Muscle of leg (tissue), 3 donors: ENCODE measurements at regions not wholly inside any gene's neighbourhood (a gene's known extent, or its start where the extent isn't known, plus 50 kb on each side); places are given as distances from the start of the nearest gene placed in this dataset.
"Not testable (repeated sequence)": the region's sequence is repeated elsewhere in the genome, so short reads cannot be mapped to it uniquely, and the experiment has no call there.

ENCODE experiments used
- DNase-seq: peaks from one replicate; pipeline ENCODE4 v3.0.0; 2013
- H3K27ac ChIP-seq: one replicate; pipeline ENCODE4 v1.5.1; 2013; ENCODE audit warnings: mild to moderate bottlenecking, low read length, control low read depth
- H3K27me3 ChIP-seq: one replicate; pipeline ENCODE4 v1.6.1; 2013; ENCODE audit warnings: low read length; ENCODE audit not compliant: control insufficient read depth, insufficient read depth
- H3K36me3 ChIP-seq: one replicate; pipeline ENCODE4 v1.6.1; 2013; ENCODE audit warnings: low read length; ENCODE audit not compliant: control insufficient read depth, insufficient read depth
- H3K4me1 ChIP-seq: one replicate; pipeline ENCODE4 v1.6.1; 2013; ENCODE audit warnings: low read length; ENCODE audit not compliant: control insufficient read depth, insufficient read depth
- H3K4me3 ChIP-seq: one replicate; pipeline ENCODE4 v1.5.1; 2013; ENCODE audit warnings: low read length, control low read depth
- H3K9me3 ChIP-seq: replicated peaks from 2 replicates; pipeline ENCODE4 v1.6.1; 2013; ENCODE audit warnings: low read depth, low read length; ENCODE audit not compliant: control insufficient read depth
- WGBS: methylation state at CpG from one replicate; pipeline ENCODE4 v1.1.5; 2013; ENCODE audit warnings: missing lambda C conversion rate; ENCODE audit not compliant: insufficient coverage; 5-methylcytosine and 5-hydroxymethylcytosine counted together

DNA sequence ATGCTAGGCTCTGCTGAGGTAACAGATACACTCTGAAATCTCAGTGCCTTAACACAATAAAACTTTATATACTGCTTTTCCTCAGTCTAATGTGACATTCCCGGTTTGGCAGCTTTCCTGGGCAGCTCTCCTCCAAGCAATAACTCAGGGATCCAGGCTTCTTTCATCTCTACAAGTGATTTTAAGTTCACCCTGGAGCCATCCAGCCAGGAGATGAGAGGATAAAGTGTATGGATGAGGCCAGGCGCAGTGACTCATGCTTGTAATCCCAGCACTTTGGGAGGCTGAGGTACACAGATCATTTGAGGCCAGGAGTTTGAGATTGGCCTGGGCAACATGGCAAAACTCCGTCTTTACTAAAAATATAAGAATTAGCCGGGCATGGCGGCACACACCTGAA is 147.2 kb downstream of the UTP18 start:
- Histone ChIP-seq H3K9me3 (no peaks in the 10 kb centered on the region), H3K4me3 (no peak overlapping the region), H3K27me3 (peaks cover 6% of the 10 kb centered on the region), H3K36me3 (no peaks in the 10 kb centered on the region), H3K4me1 (no peaks in the 10 kb centered on the region), H3K27ac (no peak overlapping the region)
- WGBS = 97% methylated on average over 3 of the region's 5 CpGs
- no peak for DNase-seq

DNA sequence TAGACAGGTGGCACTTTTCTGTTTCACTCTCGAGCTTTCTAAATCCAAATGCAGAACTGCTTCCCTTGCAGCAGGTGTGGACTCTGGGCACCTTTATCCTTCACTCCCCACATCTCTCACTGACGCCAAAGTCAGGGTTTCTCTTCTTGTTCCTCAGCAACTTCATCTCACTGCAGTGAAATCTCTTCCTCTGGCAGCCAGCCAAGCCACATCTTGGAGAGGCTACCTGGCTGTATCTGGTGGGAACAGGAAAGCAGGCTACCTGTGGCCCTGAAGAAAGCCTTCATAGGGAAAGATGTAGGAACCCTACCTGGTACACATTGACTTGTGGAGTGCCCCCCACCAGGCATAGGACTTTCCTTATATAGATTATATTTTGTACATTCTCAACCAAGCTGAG is 159.1 kb downstream of the UTP18 start:
- H3K9me3 ChIP-seq = no peaks in the 10 kb centered on the region
- H3K27ac ChIP-seq = no peak overlapping the region
- no peak for DNase-seq
- no peak overlapping the region for H3K4me3 ChIP-seq
- no peaks in the 10 kb centered on the region for H3K36me3 ChIP-seq
- no peaks in the 10 kb centered on the region for H3K4me1 ChIP-seq
- 67% methylated on average over 1 of the region's 2 CpGs for WGBS
- no peaks in the 10 kb centered on the region for H3K27me3 ChIP-seq

DNA sequence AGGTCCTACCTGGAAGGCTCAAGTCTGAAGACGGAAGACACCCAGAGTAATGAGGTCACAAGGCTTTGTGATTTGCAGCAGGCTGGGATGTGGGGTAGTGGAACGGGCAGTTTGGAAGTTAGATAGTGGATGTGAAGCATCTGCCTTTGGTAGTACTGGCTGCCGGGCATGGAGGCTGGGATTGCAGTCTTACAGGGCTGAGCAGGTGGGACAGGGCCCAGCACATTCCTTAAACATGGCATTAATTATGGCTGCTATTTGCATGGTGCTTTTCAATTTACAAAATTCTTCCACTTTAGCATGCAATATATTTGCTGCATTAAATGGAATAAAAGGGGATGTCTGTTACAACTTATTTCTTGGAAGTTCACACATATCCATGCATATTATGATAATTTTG is 161.2 kb downstream of the UTP18 start:
- no peaks in the 10 kb centered on the region for H3K4me1 ChIP-seq
- no peaks in the 10 kb centered on the region for H3K9me3 ChIP-seq
- DNase-seq = no peak
- 89% methylated on average over 2 of the region's 3 CpGs for WGBS
- no peaks in the 10 kb centered on the region for H3K27me3 ChIP-seq
- no peak overlapping the region for H3K4me3 ChIP-seq
- no peaks in the 10 kb centered on the region for H3K36me3 ChIP-seq
- no peak overlapping the region for H3K27ac ChIP-seq

DNA sequence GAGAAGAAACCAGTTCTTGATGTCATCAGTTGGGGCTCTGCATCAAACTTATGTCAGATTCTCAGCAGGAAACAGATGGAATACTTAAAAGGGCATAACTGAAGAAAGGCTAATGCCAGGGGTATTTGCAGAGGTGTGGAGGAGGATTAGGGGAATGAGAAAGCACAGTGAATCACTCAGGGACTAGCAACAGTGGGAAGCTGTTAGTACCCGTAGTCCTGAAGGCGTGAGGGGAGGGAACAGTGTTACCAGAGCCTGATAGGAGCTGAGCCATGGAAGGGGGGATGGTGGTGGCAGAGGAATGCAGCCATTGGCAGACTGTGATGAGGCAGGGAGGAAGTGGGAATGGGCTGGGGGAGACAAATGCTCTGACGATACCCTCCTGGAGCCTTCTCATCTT is 162.3 kb downstream of the UTP18 start:
- no peaks in the 10 kb centered on the region for H3K36me3 ChIP-seq
- H3K4me1 ChIP-seq = peaks cover 3% of the 10 kb centered on the region
- H3K4me3 ChIP-seq = no peak overlapping the region
- no peak overlapping the region for H3K27ac ChIP-seq
- no peaks in the 10 kb centered on the region for H3K27me3 ChIP-seq
- WGBS = 70% methylated on average over 3 of the region's 3 CpGs
- no peaks in the 10 kb centered on the region for H3K9me3 ChIP-seq
- no peak for DNase-seq

DNA sequence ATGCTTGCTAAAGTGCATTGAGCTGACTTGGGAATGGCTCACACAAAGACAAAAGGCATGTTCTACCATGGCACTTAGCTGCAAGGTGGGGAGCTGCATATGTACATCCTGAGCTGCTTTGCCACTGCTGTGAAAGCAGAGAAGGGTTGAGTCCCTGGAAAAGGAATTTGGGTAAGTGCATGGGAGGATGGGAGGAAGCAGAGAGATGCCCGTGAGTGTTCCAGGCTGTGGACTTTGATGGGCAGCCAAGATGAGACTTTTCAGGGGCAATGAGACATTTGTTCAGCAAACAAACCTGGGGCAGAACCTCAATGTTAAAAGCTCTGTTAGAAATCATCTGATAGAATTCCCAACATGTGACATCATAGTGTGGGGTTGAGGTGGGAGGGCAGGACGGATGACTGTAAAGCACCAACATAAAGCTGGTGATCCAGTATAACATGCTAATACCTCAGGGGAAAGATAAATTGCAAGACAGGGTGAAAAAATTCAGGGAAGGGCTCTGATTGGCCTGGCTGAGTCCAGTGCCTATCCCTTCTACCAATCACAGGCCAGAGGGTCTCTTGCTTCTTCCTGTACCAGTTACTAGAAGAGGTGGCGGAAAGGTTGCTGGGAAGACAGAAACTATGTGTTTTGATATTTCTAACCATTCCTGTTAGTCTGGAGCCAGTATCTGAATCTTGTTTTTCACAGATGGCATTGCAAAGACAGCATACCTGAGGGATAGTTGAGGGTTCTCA is 163.2 kb downstream of the UTP18 start:
- H3K4me3 ChIP-seq = no peak overlapping the region
- peaks cover 7% of the 10 kb centered on the region for H3K4me1 ChIP-seq
- no peaks in the 10 kb centered on the region for H3K36me3 ChIP-seq
- H3K9me3 ChIP-seq = no peaks in the 10 kb centered on the region
- no peak overlapping the region for H3K27ac ChIP-seq
- WGBS = 54% methylated on average over 1 of the region's 3 CpGs
- no peaks in the 10 kb centered on the region for H3K27me3 ChIP-seq
- no peak for DNase-seq

DNA sequence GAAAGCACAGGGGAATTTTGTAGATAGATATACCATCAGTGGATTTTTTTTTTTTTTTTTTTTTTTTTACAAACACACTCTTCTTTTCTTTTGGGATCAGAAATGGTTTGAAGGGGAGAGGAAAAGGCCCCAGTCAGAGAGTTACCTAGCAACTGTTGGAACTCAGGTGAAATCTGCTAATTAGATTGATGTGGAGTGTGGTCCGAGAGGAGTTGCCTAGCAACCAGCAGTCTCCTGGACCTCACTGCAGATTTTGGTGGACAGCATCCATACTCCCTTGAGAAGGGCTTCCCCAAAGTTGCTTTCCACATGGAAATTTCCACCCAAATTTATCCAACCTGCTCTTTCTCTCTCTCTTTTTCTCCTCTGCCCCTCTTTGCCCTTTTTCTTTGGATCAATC is 165.4 kb downstream of the UTP18 start:
- no CpG with 5 or more reads among the region's 1 CpG for WGBS
- Histone ChIP-seq H3K4me1 (peaks cover 7% of the 10 kb centered on the region), H3K27ac (no peak overlapping the region), H3K9me3 (no peaks in the 10 kb centered on the region), H3K36me3 (no peaks in the 10 kb centered on the region), H3K4me3 (no peak overlapping the region), H3K27me3 (no peaks in the 10 kb centered on the region)
- no peak for DNase-seq

DNA sequence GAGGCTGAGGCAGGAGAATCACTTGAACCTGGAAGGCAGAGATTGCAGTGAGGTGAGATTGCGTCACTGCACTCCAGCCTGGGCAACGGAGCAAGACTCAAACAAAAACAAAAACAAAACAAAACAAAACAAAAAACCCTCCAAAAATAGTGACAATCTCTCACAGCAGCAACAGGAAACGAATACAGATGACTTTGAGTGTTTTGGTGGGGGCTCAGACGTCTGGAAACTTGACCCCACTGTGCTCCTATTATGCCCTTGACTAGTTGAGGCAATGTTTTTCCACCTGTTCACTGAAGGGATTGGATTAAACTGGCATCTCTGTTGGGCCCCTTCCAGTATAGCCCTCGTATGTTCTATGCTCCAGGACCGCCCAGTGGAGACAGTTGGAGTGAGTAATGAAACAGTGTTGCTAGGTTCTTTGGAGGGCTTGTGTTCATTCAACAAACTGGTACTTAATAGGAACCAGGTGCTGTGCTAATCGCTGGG is 167.0 kb downstream of the UTP18 start:
- Histone ChIP-seq H3K4me3 (no peak overlapping the region), H3K36me3 (no peaks in the 10 kb centered on the region), H3K27ac (no peak overlapping the region), H3K4me1 (peaks cover 7% of the 10 kb centered on the region), H3K27me3 (no peaks in the 10 kb centered on the region), H3K9me3 (no peaks in the 10 kb centered on the region)
- DNase-seq = peak; percentile 39
- 23% methylated on average over 3 of the region's 7 CpGs for WGBS

DNA sequence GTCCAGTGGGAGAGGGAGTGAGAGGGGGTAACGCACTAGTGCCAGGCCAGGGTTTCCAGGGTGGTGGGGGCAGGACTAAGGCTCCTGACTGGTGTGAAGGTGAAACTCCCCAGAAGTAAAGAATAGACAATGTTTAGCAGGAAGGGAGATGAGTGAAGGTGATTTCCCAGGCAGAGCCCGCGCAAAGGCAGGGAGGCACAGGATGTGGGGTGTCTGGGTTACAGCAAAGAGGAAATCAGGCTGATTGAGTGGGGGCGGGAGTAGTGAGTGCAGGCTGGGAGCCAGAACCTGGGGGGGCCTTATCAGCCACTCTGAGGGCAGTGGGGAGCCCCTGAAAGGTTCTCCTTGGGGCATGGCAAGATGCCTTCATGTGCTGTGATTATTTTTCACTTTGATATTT is 167.5 kb downstream of the UTP18 start:
- Histone ChIP-seq H3K36me3 (no peaks in the 10 kb centered on the region), H3K27me3 (no peaks in the 10 kb centered on the region), H3K4me1 (peaks cover 7% of the 10 kb centered on the region), H3K27ac (no peak overlapping the region), H3K4me3 (no peak overlapping the region), H3K9me3 (no peaks in the 10 kb centered on the region)
- 21% methylated on average over 4 of the region's 4 CpGs for WGBS
- no peak for DNase-seq

DNA sequence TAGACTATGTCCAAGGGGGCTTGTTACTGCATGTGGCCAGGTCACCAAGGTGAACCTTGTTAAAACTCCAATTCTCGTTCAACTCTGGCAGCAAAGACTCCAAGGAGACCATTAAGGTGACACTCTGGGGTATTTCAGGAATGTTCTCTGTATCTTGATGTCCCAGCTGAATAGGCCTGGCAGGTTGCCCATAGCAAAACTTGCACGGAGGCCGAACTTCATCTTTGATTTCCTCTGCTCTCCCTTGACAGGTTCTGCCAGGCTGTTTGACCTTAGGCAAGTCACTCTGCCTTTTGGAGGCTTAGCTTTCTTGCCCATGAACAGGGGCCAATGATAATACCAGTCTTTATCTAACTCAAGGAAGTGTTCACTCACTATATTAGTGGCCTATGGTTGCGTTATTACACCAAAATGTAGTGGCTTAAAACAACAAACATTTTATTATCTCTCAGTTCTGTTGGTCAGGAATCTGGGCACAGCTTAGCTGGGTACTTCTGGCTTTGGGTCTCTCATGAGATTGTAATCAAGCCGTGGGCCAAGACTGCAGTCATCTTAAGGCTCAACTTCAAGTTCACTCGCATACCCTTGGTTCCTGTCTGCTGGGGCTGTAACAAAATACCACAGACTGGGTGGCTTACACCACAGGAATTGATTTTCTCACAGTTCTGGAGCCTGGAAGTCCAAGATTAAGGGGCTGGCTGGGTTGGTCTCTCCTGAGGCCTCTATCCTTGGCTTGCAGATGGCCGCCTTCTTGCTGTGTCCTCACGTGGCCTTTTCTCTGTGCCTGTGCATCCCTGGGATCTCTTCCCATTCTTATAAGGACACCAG is 168.5 kb downstream of the UTP18 start:
- Histone ChIP-seq H3K27ac (no peak overlapping the region), H3K27me3 (no peaks in the 10 kb centered on the region), H3K4me3 (no peak overlapping the region), H3K9me3 (no peaks in the 10 kb centered on the region), H3K4me1 (peaks cover 7% of the 10 kb centered on the region), H3K36me3 (no peaks in the 10 kb centered on the region)
- DNase-seq = no peak
- WGBS = 54% methylated on average over 5 of the region's 8 CpGs

DNA sequence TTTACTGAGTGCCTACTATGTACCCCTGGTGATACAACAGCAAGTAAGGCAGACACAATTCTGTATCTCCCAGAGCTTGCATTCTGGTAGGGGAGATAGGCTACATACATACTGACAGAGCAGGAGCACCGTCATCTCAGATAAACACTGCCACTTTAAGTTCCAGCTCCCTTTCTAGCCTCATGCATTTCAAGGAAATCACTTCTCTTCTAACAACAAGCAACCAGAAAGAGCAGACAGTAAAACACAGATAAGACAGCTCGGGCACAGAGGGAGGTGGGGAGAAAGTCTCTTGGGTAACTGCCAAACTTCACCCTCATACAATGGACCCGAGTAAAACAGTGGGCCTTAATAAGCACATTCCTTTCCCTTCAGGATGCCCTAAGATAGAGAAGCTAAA is 169.6 kb downstream of the UTP18 start:
- not testable (repeated sequence) for H3K9me3 ChIP-seq, DNase-seq, H3K27ac ChIP-seq, H3K36me3 ChIP-seq, H3K4me3 ChIP-seq, H3K27me3 ChIP-seq, H3K4me1 ChIP-seq
- WGBS = no CpG with 5 or more reads among the region's 3 CpGs
